Effector CD4-positive, alpha-beta T cell (primary cell): ENCODE measurements at regions not wholly inside any gene's neighbourhood (a gene's known extent, or its start where the extent isn't known, plus 50 kb on each side); places are given as distances from the start of the nearest gene placed in this dataset.

ENCODE experiments used
- DNase-seq: peaks from one replicate; pipeline ENCODE4 v3.0.0-alpha.2; 2020

DNA sequence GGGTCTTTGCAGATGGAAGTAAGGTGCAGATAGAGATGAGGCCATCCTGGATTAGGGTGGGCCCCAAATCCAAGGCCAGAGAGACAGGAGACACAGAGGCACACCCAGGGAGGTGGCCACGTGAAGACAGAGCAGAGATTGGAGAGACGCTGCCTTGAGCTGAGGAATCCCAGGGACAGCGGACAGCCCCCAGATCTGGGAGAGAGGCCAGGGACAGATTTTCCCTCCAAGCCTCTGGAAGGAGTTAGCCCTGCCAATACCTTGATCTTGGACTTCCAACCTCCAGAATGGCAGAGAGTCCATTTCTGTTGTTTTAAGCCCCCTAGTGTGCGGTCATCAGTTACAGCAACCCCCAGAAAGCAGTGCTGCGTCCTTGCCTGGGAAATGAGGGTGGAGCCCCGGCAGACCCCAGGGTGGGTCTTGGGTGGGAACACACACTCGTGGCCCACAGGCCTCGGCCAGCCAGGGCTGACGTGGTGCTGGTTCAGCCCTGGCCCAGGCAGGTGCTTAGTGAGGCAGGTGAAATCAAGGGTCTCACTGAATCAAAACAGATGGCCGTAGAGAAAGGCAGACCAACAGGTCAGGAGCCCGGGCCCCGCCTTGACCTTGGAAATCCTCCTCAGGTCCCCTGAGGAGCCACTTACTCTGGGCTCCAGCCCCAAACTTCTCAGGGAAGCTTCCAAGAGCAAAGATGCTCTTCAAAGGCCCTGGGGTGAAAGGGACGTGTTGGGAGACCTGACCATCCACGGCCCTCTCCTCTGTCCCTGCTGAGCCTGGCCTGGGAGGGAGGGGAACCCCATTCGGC lies 169.3 kb downstream of the RBFOX3 start:
- no peak for DNase-seq

DNA sequence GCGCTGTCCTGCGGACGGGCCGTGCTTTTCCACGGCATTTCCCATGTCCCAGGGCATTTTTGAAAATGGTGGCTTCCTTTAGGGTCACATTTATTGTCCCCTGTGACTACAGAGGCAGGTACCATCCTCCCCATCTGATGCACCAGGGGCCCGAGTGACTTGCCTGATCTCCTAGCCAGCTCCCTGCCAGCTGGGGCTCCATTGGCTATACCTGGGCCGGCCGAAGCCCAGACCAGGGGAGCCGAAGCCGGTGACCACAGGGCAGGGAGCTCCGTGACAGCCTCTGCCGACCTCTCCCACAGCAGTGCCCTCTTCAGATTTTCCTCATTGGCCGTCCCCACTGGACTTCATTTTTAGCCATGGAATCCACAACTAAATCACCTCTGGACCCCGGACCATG lies 170.6 kb downstream of the RBFOX3 start:
- DNase-seq: no peak

DNA sequence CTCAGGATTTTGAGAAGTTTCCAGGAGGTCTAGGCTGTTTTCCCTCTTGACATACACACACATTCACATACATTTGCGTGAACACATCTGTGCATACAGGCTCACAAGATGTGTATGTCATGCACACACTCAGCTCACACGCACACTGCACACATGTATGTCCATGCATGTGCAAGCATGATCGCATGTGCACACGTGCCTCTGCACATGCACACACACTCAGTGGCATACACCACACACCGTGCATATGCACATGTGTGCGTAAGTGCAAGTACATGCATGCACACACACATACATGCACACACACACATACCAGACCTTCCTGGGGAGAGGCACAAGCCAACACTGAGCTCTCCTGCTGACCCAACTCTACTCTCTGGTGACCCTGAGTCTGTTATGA lies 171.4 kb downstream of the RBFOX3 start:
- DNase-seq: no peak

DNA sequence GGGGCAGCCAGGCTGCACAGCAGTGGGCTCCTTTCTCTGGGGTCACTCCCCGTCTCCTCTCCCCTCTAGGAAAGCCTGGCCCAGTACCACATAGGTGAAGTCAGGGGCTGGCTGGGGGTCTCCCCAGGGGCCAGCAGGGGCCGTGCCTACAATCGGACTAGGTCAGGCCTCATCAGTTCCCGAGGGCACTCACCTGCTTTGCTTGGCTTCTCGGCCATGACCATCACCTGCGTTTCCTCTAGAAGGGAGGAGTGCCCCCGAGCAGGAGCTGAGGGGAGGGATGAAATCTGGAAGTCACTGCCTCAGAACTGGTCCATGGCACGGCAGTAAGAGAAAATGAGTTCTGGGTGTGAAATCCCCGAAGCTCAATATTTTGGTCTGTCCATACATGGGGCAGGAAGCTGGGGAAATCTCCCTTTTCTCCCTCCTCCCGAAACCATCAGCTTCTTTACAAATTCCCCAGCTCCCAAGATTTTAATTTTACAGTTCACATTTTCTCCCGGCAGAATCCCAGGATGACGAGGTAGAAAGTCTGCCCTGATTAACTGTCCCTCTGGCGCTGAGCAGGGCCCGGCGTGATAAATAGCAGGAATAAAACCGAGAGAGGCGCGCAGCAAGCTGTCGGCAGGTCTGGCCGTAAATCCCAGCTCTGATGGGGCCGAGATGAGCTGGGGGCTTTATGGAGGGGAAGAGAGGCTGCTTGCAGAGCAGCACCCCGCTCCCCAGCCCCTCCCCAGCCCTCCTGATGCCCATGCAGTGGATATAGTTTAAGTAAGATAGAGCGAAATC lies 172.1 kb downstream of the RBFOX3 start:
- DNase-seq: no peak

DNA sequence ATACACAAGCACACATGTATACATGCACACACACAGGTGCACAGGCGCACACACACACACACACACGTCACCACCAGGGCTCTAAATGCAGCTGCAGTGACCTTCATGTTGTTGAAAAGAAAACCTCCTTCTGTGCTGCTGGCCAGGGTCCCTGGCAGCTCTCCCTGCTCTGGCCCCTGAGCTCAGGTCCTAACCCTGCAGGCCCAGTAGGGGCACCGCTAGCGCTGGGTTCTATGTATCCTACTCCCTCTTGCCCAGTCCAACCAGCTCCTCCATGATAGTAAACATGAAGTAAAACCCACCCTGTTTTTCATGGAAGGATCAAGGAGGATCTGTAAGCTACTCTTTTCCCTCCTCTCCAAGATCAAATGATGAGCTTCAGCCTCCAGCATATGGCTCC lies 172.8 kb downstream of the RBFOX3 start:
- DNase-seq: no peak

DNA sequence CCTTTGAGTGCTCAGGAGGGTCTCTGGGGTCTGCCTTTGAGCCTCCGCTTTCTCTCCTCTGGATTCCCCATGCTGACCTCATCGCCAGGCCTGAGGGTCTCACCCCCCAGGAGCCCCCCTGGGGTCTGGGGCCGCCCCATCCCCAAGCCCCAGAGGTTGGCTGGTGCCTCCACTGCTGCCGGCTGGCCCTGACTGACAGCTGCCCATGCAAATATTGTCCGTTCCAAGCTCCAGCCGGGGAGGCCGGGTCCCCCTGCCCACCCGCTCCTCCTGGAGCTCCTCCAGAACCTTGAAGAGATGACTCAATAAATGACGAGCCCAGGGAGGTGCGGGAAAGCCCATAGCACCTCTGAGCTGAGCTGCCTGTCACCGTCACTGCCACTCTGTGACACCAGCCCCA lies 173.8 kb downstream of the RBFOX3 start:
- no peak for DNase-seq

DNA sequence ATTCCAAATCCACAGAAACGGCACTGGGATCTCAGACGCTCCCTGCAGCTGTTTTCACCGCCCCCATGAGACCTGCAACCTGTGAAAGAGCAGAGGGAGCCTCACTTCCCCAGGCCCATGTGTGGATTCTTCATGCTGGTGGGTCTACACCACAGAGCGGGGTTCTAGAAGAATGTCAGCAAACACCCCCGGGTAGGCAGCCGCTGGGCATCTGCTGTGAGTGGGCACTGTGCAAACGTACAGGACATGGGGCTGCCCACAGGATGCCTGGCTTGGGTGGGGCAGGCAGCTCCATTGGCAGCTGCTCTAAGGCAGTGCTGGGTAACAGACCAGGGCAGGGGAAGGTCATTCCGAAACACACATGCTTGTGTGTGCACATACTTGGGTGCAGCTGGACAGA lies 174.9 kb downstream of the RBFOX3 start:
- DNase-seq: no peak

DNA sequence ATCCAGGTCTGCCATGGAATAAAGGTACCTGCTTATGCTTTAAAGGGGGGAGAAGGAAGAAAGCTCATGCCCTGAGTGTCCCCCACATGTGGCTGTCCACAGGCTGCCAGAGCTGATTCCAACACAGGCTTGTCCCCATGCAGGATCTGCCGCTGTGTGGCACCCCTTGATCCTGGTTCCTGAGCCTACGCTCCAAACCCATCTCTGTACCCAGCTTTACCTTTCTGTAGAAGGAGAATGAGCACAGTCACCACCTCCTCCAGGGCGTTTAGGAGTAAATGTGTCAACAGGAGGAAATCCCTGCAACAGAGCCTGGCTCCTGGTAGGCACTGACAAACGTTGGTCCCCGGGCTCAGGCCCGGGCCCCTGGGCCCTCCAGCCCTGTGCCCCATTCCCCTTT lies 175.6 kb downstream of the RBFOX3 start:
- no peak for DNase-seq

DNA sequence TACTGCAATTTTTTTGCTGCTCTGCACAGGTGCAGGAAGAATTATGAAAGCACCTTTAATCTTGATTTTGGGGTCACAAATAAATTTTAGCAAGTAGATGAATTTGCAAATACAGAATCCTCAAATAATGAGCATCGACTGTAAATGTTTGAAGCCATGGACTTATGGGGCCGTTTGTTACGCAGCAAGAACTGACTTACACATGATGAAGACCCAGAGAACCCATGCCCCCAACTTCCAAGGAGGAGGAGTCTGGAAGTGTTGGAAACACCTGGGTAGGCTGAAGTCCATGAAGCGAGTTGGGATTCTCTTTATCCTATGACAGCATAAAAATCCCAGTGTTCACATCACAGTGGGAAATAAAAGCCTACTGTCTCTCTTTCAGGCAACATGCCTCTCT lies 176.6 kb downstream of the RBFOX3 start:
- DNase-seq: no peak

DNA sequence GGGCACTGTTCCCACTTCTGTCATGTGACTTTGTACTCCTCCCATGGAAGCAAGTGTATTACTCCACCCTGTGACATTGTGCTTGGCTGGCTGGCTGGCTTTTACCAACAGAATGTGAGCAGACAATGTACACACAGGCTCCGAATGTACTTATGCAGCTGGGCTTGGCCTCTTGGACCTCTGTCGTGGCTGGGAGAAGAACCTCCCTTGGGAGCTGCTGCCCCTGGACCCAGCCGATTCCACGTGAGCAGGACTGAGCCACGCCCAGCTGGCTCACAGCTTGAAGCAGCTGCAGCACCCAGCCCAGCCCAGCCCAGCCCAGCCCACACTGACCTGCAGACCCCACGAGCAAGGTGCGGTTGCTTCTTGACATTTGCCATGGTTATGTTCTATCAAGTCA lies 177.5 kb downstream of the RBFOX3 start:
- DNase-seq: no peak

DNA sequence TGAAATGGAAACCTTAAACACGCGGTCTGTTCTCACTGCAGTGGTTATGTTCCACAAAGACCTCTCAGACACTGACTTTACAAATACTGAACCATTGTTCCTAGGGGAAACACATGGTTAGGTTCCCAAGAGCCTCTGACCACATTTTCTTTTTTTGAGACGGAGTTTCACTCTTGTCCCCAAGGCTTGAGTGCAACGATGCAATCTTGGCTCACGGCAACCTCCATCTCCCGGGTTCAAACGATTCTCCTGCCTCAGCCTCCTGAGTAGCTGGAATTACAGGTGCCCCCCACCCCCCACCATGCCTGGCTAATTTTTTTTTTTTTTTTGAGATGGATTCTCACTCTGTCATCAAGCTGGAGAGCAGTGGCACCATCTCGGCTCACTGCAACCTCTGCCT lies 179.7 kb downstream of the RBFOX3 start:
- no peak for DNase-seq

DNA sequence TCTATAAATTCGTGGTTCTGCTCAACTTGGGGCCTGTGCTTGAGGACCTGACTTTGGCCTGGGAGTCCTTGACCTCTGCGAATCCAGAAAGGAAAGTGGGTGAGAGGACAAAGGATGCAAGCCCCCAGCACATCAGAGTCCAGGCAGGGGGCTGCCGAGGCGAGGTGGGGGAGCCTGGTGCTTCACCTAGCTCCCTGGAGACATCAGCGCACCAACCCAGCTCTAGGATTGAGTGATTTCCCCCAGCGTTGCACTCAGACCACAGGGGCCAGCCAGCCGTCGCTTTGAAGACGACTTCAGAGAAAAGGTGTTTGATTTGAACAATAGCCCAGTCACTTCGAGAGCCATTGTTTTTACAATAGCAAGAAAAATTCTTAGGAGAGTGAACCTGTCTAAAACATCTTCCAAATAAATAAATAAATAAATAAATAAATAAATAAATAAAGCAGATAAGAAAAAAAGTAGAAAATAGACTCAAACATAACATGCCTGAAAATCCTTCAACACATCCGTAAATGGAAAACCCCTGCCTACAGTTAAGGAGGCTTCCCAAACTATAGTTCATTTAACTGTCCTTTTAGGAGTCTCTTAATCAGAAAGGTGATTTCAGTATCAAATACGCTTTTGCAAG lies 180.9 kb downstream of the RBFOX3 start:
- DNase-seq: no peak

DNA sequence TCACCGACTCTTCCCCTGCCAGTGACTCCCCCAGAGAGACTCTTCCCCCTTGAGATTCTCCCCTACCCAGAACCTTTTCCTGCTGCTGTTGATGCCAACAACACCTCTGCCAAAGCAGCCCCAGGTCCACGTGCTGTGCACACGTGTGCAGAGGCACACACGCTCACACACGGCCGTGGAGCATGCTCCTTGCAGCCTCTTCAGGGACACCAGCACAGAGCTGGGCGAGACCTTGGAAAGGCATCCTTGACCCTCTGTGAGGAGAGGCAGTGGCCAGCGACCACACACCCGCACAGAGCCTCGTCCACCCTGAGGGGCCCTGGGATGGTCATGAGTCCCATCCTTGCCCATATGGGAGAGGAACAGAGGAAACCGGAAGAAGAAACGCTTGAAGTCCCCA lies 181.9 kb downstream of the RBFOX3 start:
- no peak for DNase-seq

DNA sequence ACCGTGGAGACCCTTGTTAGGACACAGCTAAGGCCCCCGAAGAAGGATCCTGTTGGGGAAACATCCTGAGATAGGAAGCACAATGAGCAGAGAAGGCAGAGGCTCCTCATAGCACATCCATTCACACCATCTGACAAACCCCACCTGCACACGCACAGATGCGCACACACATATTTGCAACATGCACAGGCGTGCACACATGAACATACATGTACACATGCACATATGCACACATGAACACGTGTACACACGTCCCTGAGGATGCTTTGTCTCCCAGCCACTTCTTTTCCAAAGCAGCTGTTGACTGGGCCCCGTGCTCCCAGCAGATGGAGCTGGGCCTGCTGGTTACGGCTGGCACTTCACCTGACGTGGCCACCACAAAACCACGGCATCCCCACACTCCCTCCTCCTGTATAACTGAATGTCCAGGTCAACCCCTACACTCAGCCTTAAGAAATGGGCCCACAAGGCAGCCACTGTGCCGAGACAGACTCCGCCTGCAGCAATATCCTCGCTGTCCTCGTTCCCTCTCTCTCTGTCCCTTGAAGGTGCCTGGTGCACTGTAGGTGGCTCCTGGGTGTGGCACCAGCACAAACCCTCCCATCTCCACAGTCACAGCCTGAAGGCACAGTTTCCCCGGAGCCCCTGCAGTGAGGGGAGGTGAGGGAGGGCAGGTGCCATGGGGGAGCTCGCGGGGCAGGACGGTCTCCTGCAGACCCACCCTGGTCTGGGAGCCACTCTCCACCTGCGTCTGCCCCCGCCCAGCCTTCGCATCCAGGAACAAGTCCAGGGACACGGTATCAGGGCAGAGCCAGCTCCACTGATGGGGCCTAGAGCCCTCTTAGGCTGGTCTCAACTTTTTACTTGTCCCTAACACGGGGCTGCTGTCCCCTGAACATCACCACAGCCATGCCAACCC lies 183.0 kb downstream of the RBFOX3 start:
- DNase-seq: no peak

DNA sequence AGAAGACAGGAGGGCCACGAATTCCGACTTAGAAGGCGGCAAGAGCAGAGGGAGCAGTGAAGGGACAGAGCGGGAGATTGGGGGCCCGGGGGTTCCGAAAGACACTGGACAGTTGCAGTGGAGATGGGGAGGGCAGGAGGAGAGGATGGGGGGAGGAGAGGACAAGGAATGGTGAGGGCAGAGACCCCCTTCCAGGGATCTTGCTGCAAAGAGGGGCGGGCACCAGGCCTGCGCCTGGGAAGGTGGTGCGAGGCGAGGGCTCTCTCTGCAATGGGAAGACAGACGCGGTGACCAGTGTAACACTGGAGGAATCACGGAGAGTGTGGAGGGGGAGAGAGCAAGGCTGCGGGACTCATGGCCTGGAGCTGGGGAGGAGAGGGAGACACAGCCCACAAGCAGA lies 185.2 kb downstream of the RBFOX3 start:
- no peak for DNase-seq

DNA sequence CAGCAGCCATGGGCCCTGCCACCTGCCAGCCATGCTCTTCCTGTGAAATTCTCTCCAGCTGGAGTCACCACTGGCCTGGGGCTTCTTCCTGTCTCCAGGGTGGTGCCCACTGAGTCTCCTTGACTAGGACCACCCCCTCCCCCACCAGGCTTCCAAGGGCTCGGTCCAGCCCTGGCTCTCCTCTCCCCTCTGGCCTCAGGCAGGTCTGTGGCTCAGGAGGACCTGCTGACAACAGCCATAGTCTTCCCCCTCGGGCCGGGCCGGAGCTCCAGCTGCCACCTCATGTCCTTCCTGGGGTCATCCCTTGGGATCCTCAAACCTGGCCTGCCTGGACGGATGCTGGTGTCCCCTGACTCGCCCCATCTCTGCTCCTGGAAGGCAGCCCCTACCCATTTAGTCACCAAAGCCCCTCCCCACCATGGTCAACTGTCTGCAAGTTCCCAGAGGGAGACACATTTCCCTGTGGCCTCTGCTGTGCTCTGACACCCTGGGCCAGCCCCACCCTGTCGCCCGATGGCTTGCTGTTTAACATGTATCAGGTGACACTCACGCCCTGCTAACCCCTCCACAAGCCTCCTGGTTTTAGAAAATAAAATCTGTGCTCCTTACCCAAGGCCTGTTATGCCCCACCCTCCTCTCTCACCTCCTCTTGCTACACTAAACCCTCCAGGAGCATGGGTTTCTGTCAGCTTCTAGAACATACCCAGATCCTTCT lies 186.2 kb downstream of the RBFOX3 start:
- DNase-seq: no peak

DNA sequence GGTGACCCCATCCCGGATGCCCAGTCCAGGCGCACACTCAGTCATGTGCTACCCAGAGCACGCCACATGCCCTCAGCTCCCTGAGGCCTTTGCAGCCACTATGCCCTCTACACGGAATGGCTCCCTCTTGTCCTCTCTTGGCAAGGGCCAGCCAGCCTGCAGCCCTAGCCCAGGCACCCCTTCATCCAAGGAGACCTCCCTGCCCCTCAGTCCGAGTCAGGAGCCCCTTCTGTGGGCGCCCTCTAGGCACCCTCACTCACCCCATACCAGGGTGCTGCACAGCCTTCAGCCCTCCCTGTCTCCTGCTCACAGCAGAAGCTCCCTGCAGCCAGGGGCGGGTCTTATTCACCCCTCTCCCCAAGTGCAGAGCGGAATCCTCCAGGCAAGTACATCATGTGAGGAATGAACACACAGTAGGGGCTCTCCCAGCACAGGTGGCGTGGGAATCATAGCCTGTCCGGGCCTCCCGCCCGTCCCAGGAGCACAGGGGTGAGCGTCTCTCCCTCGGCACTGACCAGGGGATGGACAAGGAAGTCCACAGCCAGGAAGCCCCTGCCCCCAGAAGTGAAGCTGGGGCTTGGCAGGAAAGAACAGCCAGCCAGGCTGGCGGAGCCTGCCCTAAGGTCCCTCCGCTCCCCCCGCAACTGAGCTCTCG lies 186.9 kb downstream of the RBFOX3 start:
- no peak for DNase-seq

DNA sequence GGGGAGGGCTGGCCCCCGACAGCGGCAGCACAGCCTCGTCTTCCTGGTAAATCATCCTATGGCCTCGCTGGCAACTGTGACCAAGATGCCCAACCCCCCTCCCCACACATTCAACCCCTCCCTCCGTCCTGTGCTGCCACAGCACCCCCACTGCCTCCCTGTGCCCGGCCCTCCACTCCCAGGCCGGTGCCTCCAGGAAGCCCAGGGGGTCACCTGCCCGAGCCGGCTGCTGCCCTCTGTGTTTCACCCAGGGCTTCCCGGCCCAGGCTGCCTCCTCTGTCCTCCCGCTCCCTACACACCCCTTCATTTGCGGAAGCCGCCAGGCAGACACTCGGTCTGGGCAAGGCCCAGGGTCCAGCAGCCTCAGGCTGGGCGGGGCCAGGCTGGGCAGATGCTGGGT lies 188.6 kb downstream of the RBFOX3 start:
- DNase-seq: no peak

DNA sequence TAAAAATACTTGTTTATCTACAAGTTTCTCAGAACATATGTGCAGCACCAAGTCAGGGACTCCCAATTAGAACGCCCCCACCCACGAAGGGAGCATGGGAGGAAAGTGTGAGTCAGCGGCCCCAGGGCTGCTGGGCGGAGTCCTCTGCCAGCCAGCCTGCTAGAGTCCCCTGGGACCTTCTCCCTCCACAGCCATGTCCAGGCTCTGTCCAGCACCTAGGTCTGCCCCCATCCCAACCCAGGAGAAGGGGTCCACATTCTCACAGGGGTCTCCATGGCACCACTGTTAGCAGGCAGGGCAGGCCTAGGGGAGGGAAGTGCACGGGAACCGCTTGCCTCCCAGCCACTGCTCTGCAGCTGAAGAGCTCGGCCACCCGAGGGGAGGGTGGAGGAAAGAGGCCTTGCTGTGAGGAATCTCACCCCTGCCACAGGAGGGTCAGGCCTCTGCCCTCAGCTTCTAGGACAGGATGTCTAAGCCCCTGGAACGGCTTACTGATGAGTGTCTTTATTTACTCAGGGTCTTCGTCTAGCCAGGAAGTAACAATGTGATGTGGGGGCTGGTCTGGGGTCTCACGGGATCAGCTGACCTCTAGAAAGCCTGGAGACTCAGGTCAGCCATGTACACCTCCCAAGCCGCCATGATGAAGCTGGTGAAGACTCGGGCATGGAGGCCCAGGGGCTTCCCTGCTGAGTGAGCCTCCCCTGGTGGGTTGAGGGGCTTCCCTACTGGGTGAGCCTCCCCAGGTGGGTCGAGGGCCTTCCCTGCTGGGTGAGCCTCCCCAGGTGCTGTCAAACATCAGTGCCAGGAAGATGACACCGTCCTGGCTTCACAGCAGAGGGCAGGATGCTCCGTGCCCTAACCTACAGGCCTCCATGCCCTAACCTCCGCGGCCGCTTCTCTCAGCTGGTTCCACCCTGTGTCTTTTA lies 190.3 kb downstream of the RBFOX3 start:
- DNase-seq: no peak

DNA sequence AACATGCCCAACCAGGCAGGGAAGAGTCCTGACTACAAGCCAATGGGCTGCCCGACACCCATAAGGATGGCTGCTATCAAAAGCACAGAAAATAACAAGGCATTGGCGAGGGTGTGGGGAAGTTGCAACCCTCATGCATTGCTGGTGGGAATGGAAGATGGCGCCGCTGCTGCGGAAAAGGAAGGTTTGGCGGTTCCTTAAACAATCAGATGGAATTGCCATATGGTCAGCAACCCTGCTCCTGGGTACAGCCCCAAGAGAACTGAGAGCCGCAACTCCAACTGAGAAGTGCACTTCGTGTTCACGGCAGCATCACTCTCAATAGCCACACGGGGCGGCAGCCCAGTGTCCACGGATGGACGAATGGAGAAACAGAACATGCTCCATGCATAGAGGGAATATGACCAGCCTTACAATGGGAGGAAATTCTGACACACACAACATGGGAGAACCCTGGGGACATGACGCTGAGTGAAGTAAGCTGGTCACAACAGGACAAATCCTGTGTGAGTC lies 193.3 kb downstream of the RBFOX3 start:
- DNase-seq: no peak
